Hepatocyte (in vitro differentiated cells): ENCODE measurements at regions not wholly inside any gene's neighbourhood (a gene's known extent, or its start where the extent isn't known, plus 50 kb on each side); places are given as distances from the start of the nearest gene placed in this dataset.
"Not testable (repeated sequence)": the region's sequence is repeated elsewhere in the genome, so short reads cannot be mapped to it uniquely, and the experiment has no call there.

Experiments
- CTCF ChIP-seq: fragments of 200-600 bp; sonication (generic); IDR thresholded peaks from 2 replicates; pipeline ENCODE4 v1.5.1; 2016; ENCODE audit warnings: antibody characterized with exemption, mild to moderate bottlenecking; ENCODE audit not compliant: poor library complexity
- EZH2phosphoT487 ChIP-seq: fragments of 200-600 bp; sonication (generic); IDR thresholded peaks from one replicate; pipeline ENCODE4 v1.6.1; 2018; ENCODE audit warnings: antibody characterized with exemption, mild to moderate bottlenecking, low read depth, moderate library complexity; ENCODE audit not compliant: unreplicated experiment, severe bottlenecking

- TF ChIP-seq CTCF, EZH2phosphoT487: not testable (repeated sequence)
These were observed 342.2 kb downstream of the CEP170 start for GRCh38 chr1:242912855-242913254.
